Activated CD8-positive, alpha-beta memory T cell treated with anti-CD3 and anti-CD28 coated beads for 36 hours (primary cell): ENCODE measurements at regions not wholly inside any gene's neighbourhood (a gene's known extent, or its start where the extent isn't known, plus 50 kb on each side); places are given as distances from the start of the nearest gene placed in this dataset.

Experiments used
- CTCF ChIA-PET: fragments of 350-600 bp; sonication (Branson Sonifier 250); formaldehyde crosslinking; loops from one replicate; lab custom pipeline; 2021; ENCODE audit warnings: antibody characterized with exemption; lab: Charles Lee
- POLR2A ChIA-PET: fragments of 350-600 bp; sonication (Branson Sonifier 250); formaldehyde crosslinking; loops from one replicate; lab custom pipeline; 2021; ENCODE audit warnings: antibody characterized with exemption; lab: Charles Lee

GRCh38 chr5:99133921-99134320 lies 205.1 kb upstream of the CHD1 start:
- ChIA-PET CTCF (no interaction called here), POLR2A (no interaction called here)

GRCh38 chr5:99129768-99130501 lies 201.1 kb upstream of the CHD1 start:
- ChIA-PET CTCF (no interaction called here), POLR2A (no interaction called here)

- ChIA-PET POLR2A (no interaction called here), CTCF (no interaction called here)
These were observed 194.2 kb upstream of the CHD1 start for GRCh38 chr5:99122976-99123375.

- ChIA-PET POLR2A (no interaction called here), CTCF (no interaction called here)
These were observed 190.5 kb upstream of the CHD1 start for GRCh38 chr5:99119326-99119725.

- ChIA-PET CTCF (no interaction called here), POLR2A (no interaction called here)
These were observed 187.7 kb upstream of the CHD1 start for GRCh38 chr5:99116526-99116925.

GRCh38 chr5:99109894-99110293 lies 181.1 kb upstream of the CHD1 start:
- ChIA-PET POLR2A (no interaction called here), CTCF (no interaction called here)

GRCh38 chr5:99105216-99105615 lies 176.4 kb upstream of the CHD1 start:
- ChIA-PET CTCF (no interaction called here), POLR2A (no interaction called here)

GRCh38 chr5:99104538-99105132 lies 175.8 kb upstream of the CHD1 start:
- POLR2A ChIA-PET: no interaction called here
- CTCF ChIA-PET: interaction anchor here (0.7 to 0.8 kb wide), 3 partner anchors 138 to 1671 kb away, joined by 3 to 5 read pairs (median 3); no protein-coding TSS in a partner anchor

GRCh38 chr5:99102073-99102697 lies 173.4 kb upstream of the CHD1 start:
- POLR2A ChIA-PET: no interaction called here

GRCh38 chr5:99099691-99100090 lies 170.9 kb upstream of the CHD1 start:
- CTCF ChIA-PET: no interaction called here
- POLR2A ChIA-PET: no interaction called here

More at GRCh38 chr5:99102073-99102697, 173.4 kb upstream of the CHD1 start:
- CTCF ChIA-PET: no interaction called here

- POLR2A ChIA-PET: no interaction called here
- CTCF ChIA-PET: no interaction called here
These were observed 161.2 kb upstream of the CHD1 start for GRCh38 chr5:99089822-99090549.

- POLR2A ChIA-PET: no interaction called here
- CTCF ChIA-PET: no interaction called here
These were observed 159.5 kb upstream of the CHD1 start for GRCh38 chr5:99088309-99088708.

- ChIA-PET POLR2A (no interaction called here), CTCF (no interaction called here)
These were observed 154.4 kb upstream of the CHD1 start for GRCh38 chr5:99083197-99083596.

- CTCF ChIA-PET: no interaction called here
- POLR2A ChIA-PET: no interaction called here
These were observed 152.9 kb upstream of the CHD1 start for GRCh38 chr5:99081711-99082110.

GRCh38 chr5:99076723-99077640 lies 148.2 kb upstream of the CHD1 start:
- ChIA-PET CTCF (no interaction called here), POLR2A (no interaction called here)

GRCh38 chr5:99072846-99073245 lies 144.0 kb upstream of the CHD1 start:
- POLR2A ChIA-PET: no interaction called here
- CTCF ChIA-PET: no interaction called here

- POLR2A ChIA-PET: no interaction called here
- CTCF ChIA-PET: interaction anchor here (1.2 kb wide), 1 partner anchor 10 kb away, joined by 5 read pairs; no protein-coding TSS in a partner anchor
These were observed 142.0 kb upstream of the CHD1 start for GRCh38 chr5:99070822-99071221.

GRCh38 chr5:99070362-99070761 lies 141.6 kb upstream of the CHD1 start:
- CTCF ChIA-PET: interaction anchor here (1.2 kb wide), 1 partner anchor 9 kb away, joined by 5 read pairs; no protein-coding TSS in a partner anchor
- POLR2A ChIA-PET: no interaction called here
